Natural killer cell (primary cell): ENCODE measurements at regions not wholly inside any gene's neighbourhood (a gene's known extent, or its start where the extent isn't known, plus 50 kb on each side); places are given as distances from the start of the nearest gene placed in this dataset.

ENCODE experiments used
- ATAC-seq, 3 donors: fragments of 150-1000 bp in 2 of 3; fragments of 200-7000 bp in 1 of 3; cut with Tn5 transposase; 1 replicate in 1 of 3; 2 replicates in 2 of 3; pipeline ENCODE4 v1.10.0; 2021; ENCODE audit warnings: mild to moderate bottlenecking in 2 of 3, moderate library complexity in 2 of 3
- DNase-seq, 2 donors: peaks; one replicate each; pipeline versions ENCODE4 v3.0.0 to v3.0.0-alpha.2; 2013 to 2021; ENCODE audit warnings: mixed read lengths in 1 of 2
- H3K27ac ChIP-seq: one replicate; pipeline ENCODE4 v1.5.1; 2013; ENCODE audit warnings: mild to moderate bottlenecking, low read length
- H3K27me3 ChIP-seq: one replicate; pipeline ENCODE4 v1.6.1; 2013; ENCODE audit warnings: low read length; ENCODE audit not compliant: control insufficient read depth, insufficient read depth
- H3K36me3 ChIP-seq: one replicate; pipeline ENCODE4 v1.6.1; 2013; ENCODE audit warnings: low read length; ENCODE audit not compliant: control insufficient read depth, insufficient read depth
- H3K4me1 ChIP-seq: one replicate; pipeline ENCODE4 v1.6.1; 2013; ENCODE audit warnings: low read length; ENCODE audit not compliant: control insufficient read depth, insufficient read depth
- H3K4me3 ChIP-seq: one replicate; pipeline ENCODE4 v1.5.1; 2013; ENCODE audit warnings: low read length
- H3K9me3 ChIP-seq: one replicate; pipeline ENCODE4 v1.6.1; 2013; ENCODE audit warnings: low read length; ENCODE audit not compliant: control insufficient read depth, insufficient read depth
- H3K27ac Mint-ChIP-seq, 2 donors: one replicate each; pipeline ENCODE4 v1.8.0; 2022; ENCODE audit warnings: mild to moderate bottlenecking in 2 of 2, mixed read lengths in 2 of 2, moderate library complexity in 1 of 2
- H3K27me3 Mint-ChIP-seq, 2 donors: one replicate each; pipeline ENCODE4 v1.8.0; 2022; ENCODE audit warnings: low read depth in 2 of 2, mixed read lengths in 2 of 2
- H3K36me3 Mint-ChIP-seq: one replicate; pipeline ENCODE4 v1.8.0; 2022; ENCODE audit warnings: mixed read lengths
- H3K4me1 Mint-ChIP-seq, 2 donors: one replicate each; pipeline ENCODE4 v1.8.0; 2022; ENCODE audit warnings: mixed read lengths in 2 of 2
- H3K4me3 Mint-ChIP-seq: one replicate; pipeline ENCODE4 v1.8.0; 2022; ENCODE audit warnings: mild to moderate bottlenecking, moderate library complexity, mixed read lengths
- H3K9me3 Mint-ChIP-seq, 2 donors: one replicate each; pipeline ENCODE4 v1.8.0; 2022; ENCODE audit warnings: mixed read lengths in 2 of 2
- CTCF ChIP-seq: fragments of 200-600 bp; IDR thresholded peaks from one replicate; pipeline ENCODE4 v1.8.0; 2022; ENCODE audit warnings: antibody characterized with exemption
- WGBS: methylation state at CpG from one replicate; pipeline ENCODE4 v1.1.7; 2013; ENCODE audit warnings: missing lambda C conversion rate; ENCODE audit not compliant: insufficient coverage; 5-methylcytosine and 5-hydroxymethylcytosine counted together
- intact Hi-C: fragments of 100-400 bp; cut with micrococcal nuclease; formaldehyde crosslinking; loops from one replicate; pipeline ENCODE4 v1.14.2; 2022

GRCh38 chr4:132382243-132382642 is 766.9 kb upstream of the PCDH10 start:
- no peaks in the 10 kb centered on the region for H3K27me3 ChIP-seq
- no peak for DNase-seq
- Mint-ChIP-seq H3K4me1 (no peaks in the 10 kb centered on the region), H3K4me3 (no peak overlapping the region), H3K27ac (no peak overlapping the region), H3K9me3 (peaks cover 18 to 25% of the 10 kb centered on the region in 2 donors), H3K36me3 (peaks cover 7% of the 10 kb centered on the region), H3K27me3 (no peaks in the 10 kb centered on the region)
- WGBS = no CpG with 5 or more reads among the region's 2 CpGs
- no peaks in the 10 kb centered on the region for H3K36me3 ChIP-seq
- no peak overlapping the region for H3K27ac ChIP-seq
- H3K9me3 ChIP-seq = peaks cover 2% of the 10 kb centered on the region
- no peaks in the 10 kb centered on the region for H3K4me1 ChIP-seq
- no peak overlapping the region for H3K4me3 ChIP-seq
- intact Hi-C loops = no loop called here
- TF ChIP-seq CTCF = no peak
- no peak for ATAC-seq

GRCh38 chr4:132383571-132384199 is 765.4 kb upstream of the PCDH10 start:
- Histone ChIP-seq H3K4me3 (no peak overlapping the region), H3K36me3 (no peaks in the 10 kb centered on the region), H3K27me3 (no peaks in the 10 kb centered on the region), H3K9me3 (peaks cover under 1% of the 10 kb centered on the region), H3K4me1 (no peaks in the 10 kb centered on the region), H3K27ac (no peak overlapping the region)
- DNase-seq (no peak), ATAC-seq (no peak)
- peaks cover 15 to 21% of the 10 kb centered on the region in 2 donors for H3K9me3 Mint-ChIP-seq
- peaks cover 7% of the 10 kb centered on the region for H3K36me3 Mint-ChIP-seq
- no peaks in the 10 kb centered on the region for H3K4me1 Mint-ChIP-seq
- H3K4me3 Mint-ChIP-seq = no peak overlapping the region
- intact Hi-C loops = no loop called here
- no peak for TF ChIP-seq CTCF
- no peak overlapping the region for H3K27ac Mint-ChIP-seq
- 64% methylated on average over 1 of the region's 1 CpG for WGBS
- H3K27me3 Mint-ChIP-seq = no peaks in the 10 kb centered on the region

GRCh38 chr4:132384709-132385108 is 764.4 kb upstream of the PCDH10 start:
- Histone ChIP-seq H3K4me3 (no peak overlapping the region), H3K27me3 (no peaks in the 10 kb centered on the region), H3K27ac (no peak overlapping the region), H3K36me3 (no peaks in the 10 kb centered on the region), H3K9me3 (no peaks in the 10 kb centered on the region), H3K4me1 (no peaks in the 10 kb centered on the region)
- WGBS = 83% methylated on average over 1 of the region's 2 CpGs
- H3K4me1 Mint-ChIP-seq = no peaks in the 10 kb centered on the region
- no peak for DNase-seq
- H3K36me3 Mint-ChIP-seq = peaks cover 15% of the 10 kb centered on the region
- peaks cover 10 to 21% of the 10 kb centered on the region in 2 donors for H3K9me3 Mint-ChIP-seq
- H3K4me3 Mint-ChIP-seq = no peak overlapping the region
- no peak for ATAC-seq
- intact Hi-C loops = no loop called here
- no peak for TF ChIP-seq CTCF
- no peaks in the 10 kb centered on the region for H3K27me3 Mint-ChIP-seq
- H3K27ac Mint-ChIP-seq = no peak overlapping the region

- 94% methylated on average over 3 of the region's 3 CpGs for WGBS
- Histone ChIP-seq H3K36me3 (no peaks in the 10 kb centered on the region), H3K27me3 (no peaks in the 10 kb centered on the region), H3K27ac (no peak overlapping the region), H3K9me3 (peaks cover 3% of the 10 kb centered on the region), H3K4me1 (no peaks in the 10 kb centered on the region), H3K4me3 (no peak overlapping the region)
- Mint-ChIP-seq H3K27me3 (no peaks in the 10 kb centered on the region), H3K9me3 (peaks cover 7 to 24% of the 10 kb centered on the region in 2 donors), H3K36me3 (peaks cover 16% of the 10 kb centered on the region), H3K4me1 (no peaks in the 10 kb centered on the region), H3K4me3 (no peak overlapping the region), H3K27ac (no peak overlapping the region)
- no peak for ATAC-seq
- intact Hi-C loops = no loop called here
- no peak for TF ChIP-seq CTCF
- no peak for DNase-seq
These were observed 763.0 kb upstream of the PCDH10 start for GRCh38 chr4:132386130-132386529.
